ENCODE measurements at regions not wholly inside any gene's neighbourhood (a gene's known extent, or its start where the extent isn't known, plus 50 kb on each side); places are given as distances from the start of the nearest gene placed in this dataset.

- TF ChIP-seq CTCF (IDR thresholded peaks at IDR 0.05; ENCODE audit: insufficient read depth, low read length, poor library complexity, severe bottlenecking) (no peak), EZH2phosphoT487 (conservative IDR thresholded peaks at IDR 0.05; ENCODE audit: low read length) (no peak)
Observed at GRCh38 chr2:217076657-217077232, 216.9 kb upstream of the TNP1 start.

Data from SU-DHL-6 (cell line).